Sigmoid colon (tissue), 4 donors: ENCODE measurements at regions not wholly inside any gene's neighbourhood (a gene's known extent, or its start where the extent isn't known, plus 50 kb on each side); places are given as distances from the start of the nearest gene placed in this dataset.

Source experiments
- POLR2A ChIP-seq, 2 donors: fragments of 450-650 bp; IDR thresholded peaks; one replicate each; pipeline ENCODE4 v1.6.1; 2016; ENCODE audit warnings: antibody characterized with exemption in 2 of 2, mild to moderate bottlenecking in 2 of 2, moderate library complexity in 2 of 2
- POLR2AphosphoS5 ChIP-seq, 4 donors: sonication (generic); formaldehyde crosslinking; IDR thresholded peaks; one replicate each; pipeline ENCODE4 v1.6.1; 2017; ENCODE audit warnings: antibody characterized with exemption in 4 of 4
- TF ChIP-seq, protein P1 (sequence below), 4 experiments: fragments of 450-650 bp in 3 of 4; fragments of 200-600 bp in 1 of 4; IDR thresholded peaks; one replicate each; pipeline ENCODE4 v1.5.1; 2016 to 2019; ENCODE audit warnings: antibody characterized with exemption in 4 of 4, mild to moderate bottlenecking in 3 of 4, moderate library complexity in 2 of 4

- TF ChIP-seq, protein P1, sequence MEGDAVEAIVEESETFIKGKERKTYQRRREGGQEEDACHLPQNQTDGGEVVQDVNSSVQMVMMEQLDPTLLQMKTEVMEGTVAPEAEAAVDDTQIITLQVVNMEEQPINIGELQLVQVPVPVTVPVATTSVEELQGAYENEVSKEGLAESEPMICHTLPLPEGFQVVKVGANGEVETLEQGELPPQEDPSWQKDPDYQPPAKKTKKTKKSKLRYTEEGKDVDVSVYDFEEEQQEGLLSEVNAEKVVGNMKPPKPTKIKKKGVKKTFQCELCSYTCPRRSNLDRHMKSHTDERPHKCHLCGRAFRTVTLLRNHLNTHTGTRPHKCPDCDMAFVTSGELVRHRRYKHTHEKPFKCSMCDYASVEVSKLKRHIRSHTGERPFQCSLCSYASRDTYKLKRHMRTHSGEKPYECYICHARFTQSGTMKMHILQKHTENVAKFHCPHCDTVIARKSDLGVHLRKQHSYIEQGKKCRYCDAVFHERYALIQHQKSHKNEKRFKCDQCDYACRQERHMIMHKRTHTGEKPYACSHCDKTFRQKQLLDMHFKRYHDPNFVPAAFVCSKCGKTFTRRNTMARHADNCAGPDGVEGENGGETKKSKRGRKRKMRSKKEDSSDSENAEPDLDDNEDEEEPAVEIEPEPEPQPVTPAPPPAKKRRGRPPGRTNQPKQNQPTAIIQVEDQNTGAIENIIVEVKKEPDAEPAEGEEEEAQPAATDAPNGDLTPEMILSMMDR (IDR thresholded peaks at IDR 0.05): no peak
- TF ChIP-seq POLR2A (IDR thresholded peaks at IDR 0.05) (no peak), POLR2AphosphoS5 (IDR thresholded peaks at IDR 0.05) (no peak)
Measured at GRCh38 chr5:155546075-155546474, 532.5 kb downstream of the KIF4B start.
